Tibial artery (tissue), 4 donors: ENCODE measurements at regions not wholly inside any gene's neighbourhood (a gene's known extent, or its start where the extent isn't known, plus 50 kb on each side); places are given as distances from the start of the nearest gene placed in this dataset.

Experiments used
- DNase-seq, 2 donors: peaks; one replicate each; pipeline ENCODE4 v3.0.0-alpha.2; 2019
- H3K27ac ChIP-seq, 2 donors: fragments of 200-600 bp; sonication (generic) in 1 of 2; 1 replicate in 1 of 2; 2 replicates in 1 of 2; pipeline ENCODE4 v1.5.1; 2018 to 2019; ENCODE audit warnings: mild to moderate bottlenecking in 1 of 2
- H3K27me3 ChIP-seq, 2 donors: fragments of 200-600 bp; sonication (generic) in 1 of 2; one replicate each; pipeline versions ENCODE4 v1.5.1 to v1.6.0; 2016 to 2019
- H3K36me3 ChIP-seq, 3 donors: fragments of 200-600 bp; sonication (generic) in 2 of 3; one replicate each; pipeline ENCODE4 v1.5.1; 2016 to 2019; ENCODE audit warnings: mild to moderate bottlenecking in 2 of 3
- H3K4me1 ChIP-seq, 4 donors: fragments of 200-600 bp; sonication (generic) in 2 of 4; 1 replicate in 3 of 4; 2 replicates in 1 of 4; pipeline ENCODE4 v1.5.1; 2016 to 2019
- H3K4me3 ChIP-seq, 2 donors: fragments of 200-600 bp; sonication (generic) in 1 of 2; 1 replicate in 1 of 2; 2 replicates in 1 of 2; pipeline ENCODE4 v1.5.1; 2018 to 2019; ENCODE audit warnings: mild to moderate bottlenecking in 2 of 2
- H3K9me3 ChIP-seq, 3 donors: fragments of 200-600 bp; sonication (generic) in 1 of 3; one replicate each; pipeline ENCODE4 v1.5.1; 2016 to 2019
- intact Hi-C: fragments of 100-400 bp; cut with DNase I; formaldehyde crosslinking; loops from one replicate; pipeline ENCODE4 v1.15.0; 2023; ENCODE audit warnings: low total_unique reads
- TF ChIP-seq, protein P1 (sequence below), 2 experiments: fragments of 200-600 bp in 1 of 2; fragments of 450-650 bp in 1 of 2; IDR thresholded peaks; one replicate each; pipeline ENCODE4 v1.5.1; 2017 to 2019; ENCODE audit warnings: antibody characterized with exemption in 2 of 2, mild to moderate bottlenecking in 1 of 2, moderate library complexity in 1 of 2

DNA sequence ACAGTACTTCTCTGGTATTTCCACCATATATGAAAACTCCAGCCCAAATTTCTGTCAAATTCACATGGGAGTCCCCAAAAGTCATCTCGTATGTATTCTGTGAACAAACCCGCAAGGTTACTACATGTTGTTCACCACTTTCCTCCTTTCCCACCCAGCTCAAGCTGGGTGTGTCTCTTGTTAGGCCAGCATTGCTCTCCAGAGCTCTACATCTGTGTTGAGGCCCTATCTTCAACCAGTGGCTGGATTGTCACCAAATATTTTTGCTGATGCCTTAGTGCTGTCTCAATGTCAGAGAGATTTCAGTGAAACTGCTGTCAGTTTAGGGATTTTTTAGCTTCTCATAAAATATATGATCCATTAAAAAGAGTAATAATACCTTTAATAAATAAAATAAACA lies 230.9 kb downstream of the BTG1 start:
- intact Hi-C loops: no loop called here
- H3K36me3 ChIP-seq: no peaks in the 10 kb centered on the region
- H3K4me3 ChIP-seq: no peak overlapping the region
- no peaks in the 10 kb centered on the region for H3K9me3 ChIP-seq
- H3K27me3 ChIP-seq: no peaks in the 10 kb centered on the region
- H3K27ac ChIP-seq: no peak overlapping the region
- TF ChIP-seq, protein P1, sequence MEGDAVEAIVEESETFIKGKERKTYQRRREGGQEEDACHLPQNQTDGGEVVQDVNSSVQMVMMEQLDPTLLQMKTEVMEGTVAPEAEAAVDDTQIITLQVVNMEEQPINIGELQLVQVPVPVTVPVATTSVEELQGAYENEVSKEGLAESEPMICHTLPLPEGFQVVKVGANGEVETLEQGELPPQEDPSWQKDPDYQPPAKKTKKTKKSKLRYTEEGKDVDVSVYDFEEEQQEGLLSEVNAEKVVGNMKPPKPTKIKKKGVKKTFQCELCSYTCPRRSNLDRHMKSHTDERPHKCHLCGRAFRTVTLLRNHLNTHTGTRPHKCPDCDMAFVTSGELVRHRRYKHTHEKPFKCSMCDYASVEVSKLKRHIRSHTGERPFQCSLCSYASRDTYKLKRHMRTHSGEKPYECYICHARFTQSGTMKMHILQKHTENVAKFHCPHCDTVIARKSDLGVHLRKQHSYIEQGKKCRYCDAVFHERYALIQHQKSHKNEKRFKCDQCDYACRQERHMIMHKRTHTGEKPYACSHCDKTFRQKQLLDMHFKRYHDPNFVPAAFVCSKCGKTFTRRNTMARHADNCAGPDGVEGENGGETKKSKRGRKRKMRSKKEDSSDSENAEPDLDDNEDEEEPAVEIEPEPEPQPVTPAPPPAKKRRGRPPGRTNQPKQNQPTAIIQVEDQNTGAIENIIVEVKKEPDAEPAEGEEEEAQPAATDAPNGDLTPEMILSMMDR (IDR thresholded peaks at IDR 0.05): no peak
- DNase-seq: no peak
- no peaks in the 10 kb centered on the region for H3K4me1 ChIP-seq

DNA sequence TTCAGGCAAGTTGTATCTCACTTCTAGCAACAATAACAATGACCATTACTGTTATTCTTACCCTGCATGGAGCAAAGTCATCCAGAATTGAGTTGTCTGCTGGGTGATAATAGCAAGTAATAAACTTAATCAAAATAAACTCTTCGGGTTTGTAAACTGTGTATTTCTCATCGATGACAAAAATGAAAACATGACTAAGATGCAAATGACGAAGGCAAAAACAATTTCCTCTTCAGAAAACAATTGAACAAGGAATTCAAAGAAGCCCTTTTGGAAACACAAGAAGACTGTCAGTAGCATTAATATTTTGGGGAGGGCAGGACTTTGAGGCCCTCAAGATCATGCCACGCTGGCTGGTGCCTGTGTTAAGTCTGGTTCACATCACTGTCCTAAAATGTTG lies 232.0 kb downstream of the BTG1 start:
- Histone ChIP-seq H3K4me3 (no peak overlapping the region), H3K4me1 (no peaks in the 10 kb centered on the region), H3K27me3 (no peaks in the 10 kb centered on the region), H3K27ac (no peak overlapping the region), H3K36me3 (no peaks in the 10 kb centered on the region), H3K9me3 (no peaks in the 10 kb centered on the region)
- TF ChIP-seq, protein P1 (IDR thresholded peaks at IDR 0.05): no peak
- intact Hi-C loops: no loop called here
- no peak for DNase-seq

DNA sequence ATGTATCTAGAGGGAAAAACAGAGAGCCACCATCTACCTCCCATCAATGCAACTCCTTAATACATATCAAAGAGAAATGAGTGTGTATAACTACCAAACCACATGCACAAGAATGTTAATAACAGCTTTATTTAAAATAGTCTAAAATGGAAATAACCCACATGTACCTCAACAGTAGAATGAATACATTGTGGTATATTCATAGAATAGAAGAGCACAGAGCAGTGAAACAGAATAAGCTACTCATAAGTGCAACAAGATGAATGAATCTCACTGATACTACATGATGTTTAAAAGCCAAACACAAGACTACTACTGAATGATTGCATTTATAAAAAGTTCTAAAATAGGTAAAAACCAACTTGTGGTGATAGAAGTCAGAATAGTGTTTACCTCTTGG lies 232.5 kb downstream of the BTG1 start:
- intact Hi-C loops: no loop called here

DNA sequence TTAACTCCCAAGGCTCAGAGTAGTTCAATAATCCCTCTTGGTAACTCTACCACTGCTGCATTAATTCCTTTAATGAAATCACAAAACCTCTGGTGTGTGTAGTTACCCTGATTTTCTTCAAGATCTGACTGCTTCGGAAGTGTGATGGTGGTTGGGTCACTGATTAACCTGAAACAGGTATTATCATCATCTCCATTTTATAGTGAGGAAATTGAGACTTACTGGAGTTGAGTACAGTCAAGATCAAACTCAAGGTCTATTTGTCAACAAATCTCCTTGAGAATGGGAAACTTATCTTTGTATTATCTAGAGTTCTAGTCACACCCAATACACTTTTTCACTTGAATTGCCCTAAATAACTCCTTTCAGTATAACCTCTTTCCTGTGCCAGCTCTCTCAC lies 233.5 kb downstream of the BTG1 start:
- Histone ChIP-seq H3K9me3 (no peaks in the 10 kb centered on the region), H3K36me3 (no peaks in the 10 kb centered on the region), H3K27me3 (no peaks in the 10 kb centered on the region), H3K4me3 (no peak overlapping the region), H3K27ac (no peak overlapping the region), H3K4me1 (no peaks in the 10 kb centered on the region)
- no peak for DNase-seq
- TF ChIP-seq, protein P1 (IDR thresholded peaks at IDR 0.05): no peak
- intact Hi-C loops: no loop called here

More for the DNA sequence above, 232.5 kb downstream of the BTG1 start:
- no peaks in the 10 kb centered on the region for H3K27me3 ChIP-seq
- no peaks in the 10 kb centered on the region for H3K36me3 ChIP-seq
- TF ChIP-seq, protein P1 (IDR thresholded peaks at IDR 0.05): no peak
- no peak overlapping the region for H3K4me3 ChIP-seq
- no peaks in the 10 kb centered on the region for H3K9me3 ChIP-seq
- no peaks in the 10 kb centered on the region for H3K4me1 ChIP-seq
- H3K27ac ChIP-seq: no peak overlapping the region
- DNase-seq: no peak

DNA sequence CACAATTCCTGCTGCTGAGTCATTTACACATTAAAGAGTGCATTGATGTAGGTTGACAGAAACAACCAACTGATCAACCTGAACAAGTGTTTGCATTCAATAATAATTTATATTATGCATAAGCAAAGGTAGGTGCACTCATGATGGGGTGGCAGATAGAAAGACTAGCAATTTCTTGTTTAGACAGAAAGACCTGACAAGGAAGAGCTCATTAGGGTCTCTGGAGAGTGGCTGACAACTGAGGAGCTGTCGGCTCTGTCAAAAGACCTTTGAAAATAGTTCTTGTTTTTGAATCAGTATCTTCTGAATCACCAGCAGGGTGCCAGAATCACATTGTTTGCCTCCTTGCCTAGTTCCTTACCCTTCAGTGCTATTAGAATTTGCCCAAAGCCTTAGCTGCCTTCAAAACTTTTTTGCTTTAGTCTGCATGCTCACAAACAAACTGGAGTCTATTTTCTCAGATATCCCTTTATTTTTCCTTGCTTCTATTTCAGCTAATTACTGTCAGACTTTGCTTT lies 234.7 kb downstream of the BTG1 start:
- H3K4me1 ChIP-seq: no peaks in the 10 kb centered on the region
- no peaks in the 10 kb centered on the region for H3K36me3 ChIP-seq
- TF ChIP-seq, protein P1 (IDR thresholded peaks at IDR 0.05): no peak
- intact Hi-C loops: no loop called here
- no peaks in the 10 kb centered on the region for H3K27me3 ChIP-seq
- no peak overlapping the region for H3K27ac ChIP-seq
- no peak overlapping the region for H3K4me3 ChIP-seq
- no peaks in the 10 kb centered on the region for H3K9me3 ChIP-seq
- no peak for DNase-seq
